Stimulated activated CD8-positive, alpha-beta memory T cell treated with anti-CD3 and anti-CD28 coated beads, Interleukin-7, amount 100 ng/mL, for 48 hours (primary cell): ENCODE measurements at regions not wholly inside any gene's neighbourhood (a gene's known extent, or its start where the extent isn't known, plus 50 kb on each side); places are given as distances from the start of the nearest gene placed in this dataset.
"Not testable (repeated sequence)": the region's sequence is repeated elsewhere in the genome, so short reads cannot be mapped to it uniquely, and the experiment has no call there.

ENCODE experiments used
- DNase-seq, 2 donors: peaks; one replicate each; pipeline ENCODE4 v3.0.0-alpha.2; 2020; ENCODE audit warnings: low read depth in 1 of 2; ENCODE audit errors: extremely low read depth in 1 of 2

- not testable (repeated sequence) for DNase-seq
Measured at GRCh38 chr10:6830981-6831380, 250.9 kb upstream of the PRKCQ start.

GRCh38 chr10:6824793-6825192 is 244.7 kb upstream of the PRKCQ start:
- not testable (repeated sequence) for DNase-seq

GRCh38 chr10:6823770-6824169 is 243.7 kb upstream of the PRKCQ start:
- DNase-seq, result no peak

GRCh38 chr10:6819301-6819700 is 239.2 kb upstream of the PRKCQ start:
- no peak for DNase-seq

GRCh38 chr10:6817770-6818169 is 237.7 kb upstream of the PRKCQ start:
- no peak for DNase-seq

GRCh38 chr10:6815346-6815745 is 235.3 kb upstream of the PRKCQ start:
- no peak for DNase-seq

- no peak for DNase-seq
Measured at GRCh38 chr10:6813856-6814255, 233.8 kb upstream of the PRKCQ start.

- DNase-seq, result no peak
Measured at GRCh38 chr10:6813306-6813705, 233.2 kb upstream of the PRKCQ start.

GRCh38 chr10:6811153-6811552 is 231.1 kb upstream of the PRKCQ start:
- DNase-seq, result no peak

- DNase-seq, result no peak
Measured at GRCh38 chr10:6803427-6803783, 223.3 kb upstream of the PRKCQ start.

GRCh38 chr10:6802759-6803426 is 222.8 kb upstream of the PRKCQ start:
- no peak for DNase-seq

GRCh38 chr10:6796231-6796630 is 216.2 kb upstream of the PRKCQ start:
- DNase-seq, result no peak

GRCh38 chr10:6795541-6795940 is 215.5 kb upstream of the PRKCQ start:
- no peak for DNase-seq

- not testable (repeated sequence) for DNase-seq
Measured at GRCh38 chr10:6794841-6795240, 214.8 kb upstream of the PRKCQ start.

- DNase-seq, result no peak
Measured at GRCh38 chr10:6794441-6794840, 214.4 kb upstream of the PRKCQ start.

GRCh38 chr10:6788731-6789130 is 208.7 kb upstream of the PRKCQ start:
- no peak for DNase-seq

GRCh38 chr10:6788231-6788630 is 208.2 kb upstream of the PRKCQ start:
- DNase-seq, result no peak

GRCh38 chr10:6787718-6788117 is 207.6 kb upstream of the PRKCQ start:
- no peak for DNase-seq

GRCh38 chr10:6787091-6787490 is 207.0 kb upstream of the PRKCQ start:
- DNase-seq, result no peak

- no peak for DNase-seq
Measured at GRCh38 chr10:6786579-6787031, 206.5 kb upstream of the PRKCQ start.

GRCh38 chr10:6784429-6784828 is 204.4 kb upstream of the PRKCQ start:
- DNase-seq, result not testable (repeated sequence)

- DNase-seq, result no peak
Measured at GRCh38 chr10:6783471-6783870, 203.4 kb upstream of the PRKCQ start.

GRCh38 chr10:6782378-6782777 is 202.3 kb upstream of the PRKCQ start:
- DNase-seq, result no peak
